GM12865 (cell line): ENCODE measurements at regions not wholly inside any gene's neighbourhood (a gene's known extent, or its start where the extent isn't known, plus 50 kb on each side); places are given as distances from the start of the nearest gene placed in this dataset.

ENCODE experiments used
- DNase-seq: peaks from one replicate; pipeline ENCODE4 v3.0.0; 2010; ENCODE audit warnings: low read depth
- H3K4me3 ChIP-seq: 2 replicates; pipeline ENCODE4 v1.5.1; 2011; ENCODE audit warnings: mild to moderate bottlenecking, low read depth, low read length, control low read depth
- TF ChIP-seq, protein P1 (sequence below): IDR thresholded peaks from 2 replicates; pipeline ENCODE4 v1.5.1; 2011; ENCODE audit warnings: low read length, control low read depth, low read depth, inconsistent platforms; ENCODE audit not compliant: insufficient read depth; ENCODE audit errors: missing control alignments

DNA sequence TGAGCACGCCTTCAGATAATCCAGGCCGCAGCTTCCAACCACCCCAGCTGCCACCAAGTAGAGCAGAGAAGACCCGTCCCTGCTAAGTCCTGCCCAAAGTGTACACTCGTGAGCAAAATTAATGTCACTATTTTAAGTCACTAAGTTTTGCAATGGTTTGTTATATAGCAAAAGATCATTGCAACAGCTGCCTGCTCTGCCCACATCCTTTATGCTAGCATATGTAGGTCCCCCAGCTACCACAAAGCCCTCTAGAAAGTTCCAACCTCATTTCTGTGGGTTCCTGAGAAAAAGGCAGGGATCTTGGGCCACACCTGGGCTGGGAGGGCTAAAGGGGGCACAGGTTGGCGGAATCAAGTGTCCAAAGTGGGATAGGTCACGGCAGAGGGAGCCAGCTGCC lies 346.9 kb downstream of the BCOR start:
- no peak overlapping the region for H3K4me3 ChIP-seq
- no peak for DNase-seq
- TF ChIP-seq, protein P1, sequence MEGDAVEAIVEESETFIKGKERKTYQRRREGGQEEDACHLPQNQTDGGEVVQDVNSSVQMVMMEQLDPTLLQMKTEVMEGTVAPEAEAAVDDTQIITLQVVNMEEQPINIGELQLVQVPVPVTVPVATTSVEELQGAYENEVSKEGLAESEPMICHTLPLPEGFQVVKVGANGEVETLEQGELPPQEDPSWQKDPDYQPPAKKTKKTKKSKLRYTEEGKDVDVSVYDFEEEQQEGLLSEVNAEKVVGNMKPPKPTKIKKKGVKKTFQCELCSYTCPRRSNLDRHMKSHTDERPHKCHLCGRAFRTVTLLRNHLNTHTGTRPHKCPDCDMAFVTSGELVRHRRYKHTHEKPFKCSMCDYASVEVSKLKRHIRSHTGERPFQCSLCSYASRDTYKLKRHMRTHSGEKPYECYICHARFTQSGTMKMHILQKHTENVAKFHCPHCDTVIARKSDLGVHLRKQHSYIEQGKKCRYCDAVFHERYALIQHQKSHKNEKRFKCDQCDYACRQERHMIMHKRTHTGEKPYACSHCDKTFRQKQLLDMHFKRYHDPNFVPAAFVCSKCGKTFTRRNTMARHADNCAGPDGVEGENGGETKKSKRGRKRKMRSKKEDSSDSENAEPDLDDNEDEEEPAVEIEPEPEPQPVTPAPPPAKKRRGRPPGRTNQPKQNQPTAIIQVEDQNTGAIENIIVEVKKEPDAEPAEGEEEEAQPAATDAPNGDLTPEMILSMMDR = no peak

DNA sequence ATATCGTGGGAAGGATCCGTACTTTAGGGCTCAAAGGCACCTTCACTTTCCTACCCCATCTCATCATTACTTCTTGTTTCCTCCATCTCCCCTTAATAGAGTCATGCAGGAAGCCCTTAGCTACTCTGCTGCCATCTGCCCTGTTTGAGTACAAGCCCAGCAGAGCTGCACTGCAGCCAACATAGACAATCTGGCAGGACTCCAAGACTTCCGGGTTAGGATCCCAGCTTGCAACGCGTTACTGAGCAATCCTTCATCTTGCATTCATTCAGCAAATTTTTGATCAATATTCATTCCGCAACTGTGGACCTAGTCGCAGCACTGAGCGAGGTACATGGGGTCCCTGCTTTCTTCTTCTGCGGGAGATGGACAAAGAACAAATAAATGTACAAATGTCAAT lies 344.9 kb downstream of the BCOR start:
- no peak overlapping the region for H3K4me3 ChIP-seq
- DNase-seq = no peak

DNA sequence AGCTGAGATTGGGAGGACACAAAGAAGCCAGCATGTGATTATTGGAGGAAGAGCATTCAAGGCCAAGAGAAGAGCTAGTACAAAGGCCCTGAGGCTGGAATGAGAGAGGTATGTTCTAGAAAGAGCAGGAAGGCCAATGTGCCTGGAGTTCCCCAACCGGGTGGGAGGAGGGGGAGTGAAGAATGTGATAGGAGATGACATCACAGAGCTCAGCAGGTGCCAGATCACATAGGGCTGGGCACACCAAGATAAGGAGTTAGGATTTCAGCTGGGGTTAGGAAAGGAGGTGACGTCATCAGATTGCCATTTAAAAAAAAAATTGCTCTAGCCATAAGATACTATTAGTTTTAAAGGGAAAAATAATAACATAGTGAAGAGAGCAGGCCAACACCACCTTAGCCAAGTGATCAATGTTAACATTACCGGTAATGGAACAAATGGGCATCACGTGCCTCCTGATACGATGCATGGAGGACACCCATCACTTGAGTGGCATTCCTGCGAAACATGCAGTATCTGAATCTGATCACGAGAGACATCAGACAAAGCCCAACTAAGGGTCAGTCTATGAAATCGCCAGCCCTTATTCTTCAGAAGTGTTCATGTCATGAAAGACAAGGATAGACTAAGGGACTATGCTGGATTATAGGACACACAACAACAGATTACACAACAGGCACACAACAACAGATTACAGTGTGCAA lies 344.3 kb downstream of the BCOR start:
- TF ChIP-seq, protein P1 = no peak
- no peak for DNase-seq
- H3K4me3 ChIP-seq = no peak overlapping the region

More for the DNA sequence above, 344.9 kb downstream of the BCOR start:
- TF ChIP-seq, protein P1 = no peak

DNA sequence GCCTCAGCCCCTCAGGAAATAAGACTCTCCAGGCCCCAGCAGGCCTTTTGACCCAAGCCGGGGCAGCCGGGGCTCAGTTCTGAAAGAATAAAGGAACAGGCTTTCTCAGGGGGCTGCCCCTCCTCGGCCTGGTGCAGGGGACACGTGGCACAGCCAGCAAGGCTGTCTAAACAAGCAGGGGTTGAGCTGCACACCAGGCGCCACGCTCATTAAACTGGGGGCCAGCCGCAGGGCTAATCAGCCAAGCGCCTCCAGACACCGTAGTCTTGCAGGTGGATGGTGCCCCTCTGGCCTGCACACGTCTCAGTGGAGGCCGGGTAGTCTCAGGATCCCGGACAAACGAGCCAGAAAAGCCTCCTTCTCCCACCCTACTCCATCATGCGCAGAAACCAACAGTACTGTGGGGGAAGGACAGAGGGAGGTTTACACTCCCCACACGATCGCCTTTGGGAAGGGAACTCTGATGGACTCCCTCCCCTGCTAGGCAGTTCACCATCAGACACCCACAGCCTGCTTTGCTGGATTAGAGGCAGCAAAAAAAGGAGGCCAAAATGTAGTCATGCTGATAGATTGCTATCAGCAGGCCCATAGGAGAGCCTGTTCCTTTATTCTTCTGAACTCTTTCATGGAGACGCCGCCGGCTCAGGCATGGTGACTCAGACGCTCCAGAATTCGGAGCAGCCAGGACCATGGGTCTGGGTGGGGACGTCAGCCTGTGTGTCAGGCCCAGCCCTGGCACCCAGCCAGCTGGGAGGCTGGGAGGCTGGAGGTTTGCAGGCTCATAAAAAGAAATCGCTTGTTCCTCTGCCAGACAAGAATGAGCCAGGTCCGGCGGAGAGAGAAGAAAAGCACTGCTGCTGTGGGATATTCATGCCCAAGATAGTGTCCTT lies 342.4 kb downstream of the BCOR start:
- no peak for DNase-seq
- TF ChIP-seq, protein P1 = no peak
- H3K4me3 ChIP-seq = no peak overlapping the region

DNA sequence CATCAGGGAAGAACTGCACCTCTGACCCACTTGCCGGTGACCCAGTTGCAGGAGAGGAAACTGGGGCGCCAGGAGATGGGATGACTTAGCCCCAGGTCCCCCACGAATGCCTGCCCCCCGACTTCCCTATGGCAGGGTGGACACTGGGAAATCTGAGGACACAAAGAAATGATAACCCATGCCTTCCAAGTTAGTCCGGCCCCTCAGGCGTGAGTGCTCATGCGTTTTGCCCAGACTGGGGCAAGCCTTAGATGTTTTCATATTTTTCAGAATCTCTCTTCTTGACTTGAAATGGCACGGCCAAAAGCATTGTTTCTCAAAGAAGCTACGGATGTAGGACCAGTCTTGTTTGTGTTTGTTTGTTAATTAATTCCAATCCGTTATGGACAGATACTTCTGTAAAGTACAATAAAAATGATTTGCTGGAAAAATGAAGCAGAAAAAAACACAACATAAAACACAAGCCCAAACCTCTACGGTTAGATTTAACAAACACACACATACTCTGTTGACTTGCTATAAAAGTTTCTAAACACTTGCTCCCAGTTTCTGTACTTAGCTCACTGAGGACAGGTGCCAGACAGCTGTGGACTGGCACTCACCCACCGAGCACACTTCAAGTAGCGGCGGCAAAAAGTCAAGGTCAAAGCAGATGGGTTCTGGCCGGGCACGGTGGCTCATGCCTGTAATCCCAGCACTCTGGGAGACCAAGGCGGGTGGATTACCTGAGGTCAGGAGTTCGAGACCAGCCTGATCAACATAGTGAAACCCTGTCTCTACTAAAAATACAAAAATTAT lies 341.5 kb downstream of the BCOR start:
- no peak overlapping the region for H3K4me3 ChIP-seq
- TF ChIP-seq, protein P1 = no peak
- DNase-seq = no peak

DNA sequence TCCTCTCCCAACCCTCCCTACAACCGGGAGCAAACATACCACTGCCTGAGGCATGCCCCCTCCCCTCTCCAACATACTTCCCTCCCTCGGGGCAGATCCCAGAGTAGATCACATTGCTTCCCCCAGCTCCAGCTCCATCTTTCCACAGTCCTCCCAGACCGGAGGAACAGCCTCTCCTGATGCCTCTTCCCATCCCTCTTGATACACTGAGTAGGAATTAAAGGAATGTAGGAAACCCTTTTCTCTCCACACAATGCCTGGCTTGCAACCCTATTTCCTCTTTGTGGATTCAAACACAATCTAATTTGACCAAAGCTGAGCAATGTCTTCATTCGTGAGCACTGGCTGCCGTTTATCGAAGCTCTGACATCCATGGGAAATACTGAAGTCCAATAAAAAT lies 339.8 kb downstream of the BCOR start:
- TF ChIP-seq, protein P1 = no peak
- DNase-seq = no peak
- H3K4me3 ChIP-seq = no peak overlapping the region
